Chondrocyte (in vitro differentiated cells): ENCODE measurements at regions not wholly inside any gene's neighbourhood (a gene's known extent, or its start where the extent isn't known, plus 50 kb on each side); places are given as distances from the start of the nearest gene placed in this dataset.

ENCODE experiments used
- DNase-seq: peaks from one replicate; pipeline ENCODE4 v3.0.0; 2021; ENCODE audit warnings: mixed read lengths, low spot score
- H3K27ac Mint-ChIP-seq: one replicate; pipeline ENCODE4 v1.8.0; 2021; ENCODE audit warnings: mild to moderate bottlenecking, moderate library complexity, mixed read lengths; ENCODE audit not compliant: unreplicated experiment
- H3K27me3 Mint-ChIP-seq: 2 replicates; pipeline ENCODE4 v1.8.0; 2021; ENCODE audit warnings: low read depth, mixed read lengths
- H3K36me3 Mint-ChIP-seq: 2 replicates; pipeline ENCODE4 v1.8.0; 2021; ENCODE audit warnings: low read depth, mixed read lengths
- H3K4me1 Mint-ChIP-seq: 2 replicates; pipeline ENCODE4 v1.8.0; 2021; ENCODE audit warnings: low read depth, mild to moderate bottlenecking, mixed read lengths
- H3K4me3 Mint-ChIP-seq: one replicate; pipeline ENCODE4 v1.8.0; 2021; ENCODE audit warnings: mild to moderate bottlenecking, moderate library complexity, mixed read lengths; ENCODE audit not compliant: unreplicated experiment
- H3K9me3 Mint-ChIP-seq: 2 replicates; pipeline ENCODE4 v1.8.0; 2021; ENCODE audit warnings: low read depth, mixed read lengths
- CTCF ChIP-seq: fragments of 200-600 bp; sonication (generic); IDR thresholded peaks from 2 replicates; pipeline ENCODE4 v1.5.0; 2021; ENCODE audit warnings: antibody characterized with exemption, mild to moderate bottlenecking, moderate library complexity

GRCh38 chr4:35700663-35701062 lies 543.7 kb downstream of the ARAP2 start:
- DNase-seq: no peak
- H3K27me3 Mint-ChIP-seq: no peaks in the 10 kb centered on the region
- no peaks in the 10 kb centered on the region for H3K4me1 Mint-ChIP-seq
- H3K36me3 Mint-ChIP-seq: no peaks in the 10 kb centered on the region
- no peak overlapping the region for H3K27ac Mint-ChIP-seq
- H3K4me3 Mint-ChIP-seq: no peak overlapping the region
- no peak for TF ChIP-seq CTCF
- H3K9me3 Mint-ChIP-seq: peaks cover 2% of the 10 kb centered on the region

GRCh38 chr4:35709080-35709479 lies 535.2 kb downstream of the ARAP2 start:
- H3K9me3 Mint-ChIP-seq: peaks cover 43% of the 10 kb centered on the region
- TF ChIP-seq CTCF: no peak
- H3K4me1 Mint-ChIP-seq: no peaks in the 10 kb centered on the region
- DNase-seq: no peak
- no peak overlapping the region for H3K4me3 Mint-ChIP-seq
- H3K27me3 Mint-ChIP-seq: no peaks in the 10 kb centered on the region
- no peak overlapping the region for H3K27ac Mint-ChIP-seq
- H3K36me3 Mint-ChIP-seq: peaks cover 4% of the 10 kb centered on the region

- DNase-seq: no peak
- Mint-ChIP-seq H3K9me3 (peaks cover 52% of the 10 kb centered on the region), H3K4me1 (no peaks in the 10 kb centered on the region), H3K27ac (no peak overlapping the region), H3K4me3 (no peak overlapping the region), H3K27me3 (no peaks in the 10 kb centered on the region), H3K36me3 (peaks cover 4% of the 10 kb centered on the region)
- no peak for TF ChIP-seq CTCF
Observed at GRCh38 chr4:35710343-35710742, 534.0 kb downstream of the ARAP2 start.

- H3K4me1 Mint-ChIP-seq: no peaks in the 10 kb centered on the region
- H3K9me3 Mint-ChIP-seq: peaks cover 53% of the 10 kb centered on the region
- H3K4me3 Mint-ChIP-seq: no peak overlapping the region
Observed at GRCh38 chr4:35711127-35711526, 533.2 kb downstream of the ARAP2 start.

GRCh38 chr4:35723973-35724372 lies 520.3 kb downstream of the ARAP2 start:
- Mint-ChIP-seq H3K9me3 (no peaks in the 10 kb centered on the region), H3K4me1 (no peaks in the 10 kb centered on the region), H3K4me3 (no peak overlapping the region), H3K27me3 (no peaks in the 10 kb centered on the region), H3K36me3 (no peaks in the 10 kb centered on the region), H3K27ac (no peak overlapping the region)
- no peak for DNase-seq
- TF ChIP-seq CTCF: no peak

More at GRCh38 chr4:35711127-35711526, 533.2 kb downstream of the ARAP2 start:
- Mint-ChIP-seq H3K27me3 (no peaks in the 10 kb centered on the region), H3K27ac (no peak overlapping the region), H3K36me3 (peaks cover 4% of the 10 kb centered on the region)
- no peak for DNase-seq
- TF ChIP-seq CTCF: no peak
